GM13976 (cell line): ENCODE measurements at regions not wholly inside any gene's neighbourhood (a gene's known extent, or its start where the extent isn't known, plus 50 kb on each side); places are given as distances from the start of the nearest gene placed in this dataset.

Source experiments
- DNase-seq: peaks from one replicate; pipeline ENCODE4 v3.0.0; 2012; ENCODE audit warnings: low spot score
- in situ Hi-C: fragments of 300-500 bp; cut with MboI; formaldehyde crosslinking; loops from one replicate; pipeline ENCODE4 v1.12.0; 2022; ENCODE audit warnings: low sequenced_read_pairs, mixed read lengths, inconsistent platforms; ENCODE audit not compliant: unreplicated experiment
- TF ChIP-seq, protein P1 (sequence below): IDR thresholded peaks from 2 replicates; pipeline ENCODE4 v1.5.1; 2012; ENCODE audit warnings: borderline replicate concordance, mild to moderate bottlenecking; ENCODE audit not compliant: insufficient read depth; ENCODE audit errors: extremely low read depth, missing control alignments, control extremely low read depth

DNA sequence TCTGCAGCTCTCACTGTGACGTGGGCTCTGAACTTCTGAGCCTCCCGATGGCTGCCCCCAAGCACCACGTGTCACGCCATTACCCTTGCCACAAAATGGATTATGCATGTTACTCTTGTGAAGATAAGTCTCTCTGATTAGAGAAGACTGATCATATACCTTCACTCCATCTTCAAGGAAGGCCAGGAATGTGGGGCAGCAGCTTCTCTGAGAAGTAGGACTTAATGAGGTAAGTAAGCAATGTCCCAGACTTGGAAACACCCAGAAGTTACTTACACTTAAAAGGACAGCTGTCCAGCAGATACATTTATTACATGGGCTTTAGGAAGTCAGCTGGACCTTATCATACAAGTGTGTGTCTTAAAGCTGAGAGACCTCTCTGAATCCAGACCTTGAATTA lies 155.0 kb downstream of the FGF1 start:
- no peak for DNase-seq
- TF ChIP-seq, protein P1, sequence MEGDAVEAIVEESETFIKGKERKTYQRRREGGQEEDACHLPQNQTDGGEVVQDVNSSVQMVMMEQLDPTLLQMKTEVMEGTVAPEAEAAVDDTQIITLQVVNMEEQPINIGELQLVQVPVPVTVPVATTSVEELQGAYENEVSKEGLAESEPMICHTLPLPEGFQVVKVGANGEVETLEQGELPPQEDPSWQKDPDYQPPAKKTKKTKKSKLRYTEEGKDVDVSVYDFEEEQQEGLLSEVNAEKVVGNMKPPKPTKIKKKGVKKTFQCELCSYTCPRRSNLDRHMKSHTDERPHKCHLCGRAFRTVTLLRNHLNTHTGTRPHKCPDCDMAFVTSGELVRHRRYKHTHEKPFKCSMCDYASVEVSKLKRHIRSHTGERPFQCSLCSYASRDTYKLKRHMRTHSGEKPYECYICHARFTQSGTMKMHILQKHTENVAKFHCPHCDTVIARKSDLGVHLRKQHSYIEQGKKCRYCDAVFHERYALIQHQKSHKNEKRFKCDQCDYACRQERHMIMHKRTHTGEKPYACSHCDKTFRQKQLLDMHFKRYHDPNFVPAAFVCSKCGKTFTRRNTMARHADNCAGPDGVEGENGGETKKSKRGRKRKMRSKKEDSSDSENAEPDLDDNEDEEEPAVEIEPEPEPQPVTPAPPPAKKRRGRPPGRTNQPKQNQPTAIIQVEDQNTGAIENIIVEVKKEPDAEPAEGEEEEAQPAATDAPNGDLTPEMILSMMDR, result no peak
- in situ Hi-C loops, result no loop called here

GRCh38 chr5:142529626-142530278 lies 156.1 kb downstream of the FGF1 start:
- in situ Hi-C loops, result no loop called here
- no peak for DNase-seq

DNA sequence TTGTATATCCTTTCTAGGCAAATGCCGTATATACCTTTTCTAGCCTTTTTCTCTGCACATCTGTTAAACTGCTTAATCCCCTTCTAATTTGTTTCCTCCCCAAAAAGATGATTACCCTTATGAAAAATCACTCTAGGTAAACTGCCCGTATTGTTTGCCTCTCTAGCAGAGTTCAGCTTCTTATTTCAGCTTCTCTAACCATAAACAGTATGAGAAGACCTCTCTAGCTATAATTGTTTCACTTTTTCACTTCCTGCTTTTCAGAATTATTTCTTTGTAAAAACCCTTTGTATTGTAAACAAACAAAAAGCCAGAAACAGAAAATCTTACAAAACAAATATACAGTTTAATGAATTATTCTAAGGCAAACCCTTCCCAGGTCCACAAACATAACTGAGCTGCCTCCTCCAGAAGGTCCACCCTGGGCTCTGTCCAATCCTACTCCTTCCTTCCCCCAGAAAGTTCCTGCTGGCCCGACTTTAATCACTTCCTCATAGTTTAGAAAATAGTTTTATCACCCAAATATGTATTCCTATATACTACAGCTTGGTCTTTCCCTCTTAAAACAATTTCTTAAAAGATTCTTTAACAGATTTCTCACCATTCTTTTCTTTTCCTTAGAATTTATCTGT lies 158.1 kb downstream of the FGF1 start:
- no peak for DNase-seq
- TF ChIP-seq, protein P1, result no peak
- in situ Hi-C loops, result no loop called here

More at GRCh38 chr5:142529626-142530278, 156.1 kb downstream of the FGF1 start:
- TF ChIP-seq, protein P1, result no peak

DNA sequence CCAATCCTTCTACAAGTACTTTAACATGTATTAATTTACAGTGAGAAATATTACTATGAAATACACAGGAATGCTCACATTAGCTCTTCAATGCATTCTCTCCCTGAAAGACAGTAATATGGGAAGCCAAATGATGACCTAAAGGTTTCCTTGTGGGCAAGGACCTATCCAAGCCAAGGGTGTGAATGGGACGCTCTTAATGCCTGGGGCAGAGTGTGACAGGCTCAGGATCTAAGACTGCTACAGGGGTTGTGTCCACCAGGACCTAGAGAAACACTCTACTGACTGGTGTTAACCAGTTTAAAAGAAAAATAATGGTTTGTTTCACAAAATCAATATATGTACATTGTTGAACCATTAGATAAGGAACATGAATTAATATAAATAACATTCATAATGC lies 158.7 kb downstream of the FGF1 start:
- TF ChIP-seq, protein P1, result no peak
- in situ Hi-C loops, result no loop called here
- DNase-seq, result no peak

- in situ Hi-C loops, result no loop called here
- TF ChIP-seq, protein P1, result no peak
- DNase-seq, result no peak
Measured at GRCh38 chr5:142522983-142523382, 162.9 kb downstream of the FGF1 start.

DNA sequence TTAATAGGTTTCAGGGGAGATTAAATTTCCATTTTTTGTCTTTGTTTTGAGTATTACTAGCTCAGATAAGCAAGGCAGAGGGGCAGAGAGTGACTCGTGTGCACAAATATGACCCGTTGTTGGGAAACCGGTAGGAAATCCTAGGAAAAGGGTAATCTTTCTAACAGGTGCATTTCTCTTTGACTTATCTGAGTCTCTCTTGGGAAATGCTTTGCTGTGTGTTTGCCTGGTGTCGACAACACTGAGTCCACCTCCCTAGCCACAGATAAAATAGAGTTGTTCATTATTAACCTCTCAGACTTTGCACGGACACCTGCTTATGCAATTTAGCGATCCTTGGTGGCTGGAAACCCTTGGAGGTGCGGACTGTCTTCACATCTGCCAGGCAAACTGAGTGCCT lies 164.2 kb downstream of the FGF1 start:
- in situ Hi-C loops, result no loop called here
- DNase-seq, result no peak
- TF ChIP-seq, protein P1, result no peak
